ENCODE measurements at regions not wholly inside any gene's neighbourhood (a gene's known extent, or its start where the extent isn't known, plus 50 kb on each side); places are given as distances from the start of the nearest gene placed in this dataset.

- H3K36me3 ChIP-seq (replicated peaks; ENCODE audit: control insufficient read depth, insufficient read depth, low read length) = no peaks in the 10 kb centered on the region
- H3K27me3 ChIP-seq (ENCODE audit: control insufficient read depth, insufficient read depth, low read length) = no peaks in the 10 kb centered on the region
- no peak overlapping the region for H3K4me3 ChIP-seq (ENCODE audit: insufficient read depth, low read depth, low read length)
- DNase-seq = no peak
These were observed 156.5 kb downstream of the BTG1 start for GRCh38 chr12:91989143-91989542.

GRCh38 chr12:91988086-91988923 is 157.3 kb downstream of the BTG1 start:
- Histone ChIP-seq H3K27me3 (ENCODE audit: control insufficient read depth, insufficient read depth, low read length) (no peaks in the 10 kb centered on the region), H3K36me3 (replicated peaks; ENCODE audit: control insufficient read depth, insufficient read depth, low read length) (no peaks in the 10 kb centered on the region), H3K4me3 (ENCODE audit: insufficient read depth, low read depth, low read length) (no peak overlapping the region)
- no peak for DNase-seq

GRCh38 chr12:91986084-91986483 is 159.6 kb downstream of the BTG1 start:
- H3K27me3 ChIP-seq (ENCODE audit: control insufficient read depth, insufficient read depth, low read length) = no peaks in the 10 kb centered on the region
- DNase-seq = no peak

GRCh38 chr12:91985002-91985787 is 160.5 kb downstream of the BTG1 start:
- no peak for DNase-seq
- no peaks in the 10 kb centered on the region for H3K27me3 ChIP-seq (ENCODE audit: control insufficient read depth, insufficient read depth, low read length)
- no peaks in the 10 kb centered on the region for H3K36me3 ChIP-seq (replicated peaks; ENCODE audit: control insufficient read depth, insufficient read depth, low read length)
- no peak overlapping the region for H3K4me3 ChIP-seq (ENCODE audit: insufficient read depth, low read depth, low read length)

More at GRCh38 chr12:91986084-91986483, 159.6 kb downstream of the BTG1 start:
- Histone ChIP-seq H3K4me3 (ENCODE audit: insufficient read depth, low read depth, low read length) (no peak overlapping the region), H3K36me3 (replicated peaks; ENCODE audit: control insufficient read depth, insufficient read depth, low read length) (no peaks in the 10 kb centered on the region)

GRCh38 chr12:91984556-91984955 is 161.1 kb downstream of the BTG1 start:
- no peak overlapping the region for H3K4me3 ChIP-seq (ENCODE audit: insufficient read depth, low read depth, low read length)
- H3K27me3 ChIP-seq (ENCODE audit: control insufficient read depth, insufficient read depth, low read length) = no peaks in the 10 kb centered on the region
- no peaks in the 10 kb centered on the region for H3K36me3 ChIP-seq (replicated peaks; ENCODE audit: control insufficient read depth, insufficient read depth, low read length)
- no peak for DNase-seq

GRCh38 chr12:91983935-91984334 is 161.7 kb downstream of the BTG1 start:
- no peak overlapping the region for H3K4me3 ChIP-seq (ENCODE audit: insufficient read depth, low read depth, low read length)
- H3K27me3 ChIP-seq (ENCODE audit: control insufficient read depth, insufficient read depth, low read length) = no peaks in the 10 kb centered on the region
- peak; percentile 36 for DNase-seq
- no peaks in the 10 kb centered on the region for H3K36me3 ChIP-seq (replicated peaks; ENCODE audit: control insufficient read depth, insufficient read depth, low read length)

GRCh38 chr12:91982946-91983345 is 162.7 kb downstream of the BTG1 start:
- Histone ChIP-seq H3K27me3 (ENCODE audit: control insufficient read depth, insufficient read depth, low read length) (no peaks in the 10 kb centered on the region), H3K36me3 (replicated peaks; ENCODE audit: control insufficient read depth, insufficient read depth, low read length) (no peaks in the 10 kb centered on the region), H3K4me3 (ENCODE audit: insufficient read depth, low read depth, low read length) (no peak overlapping the region)
- no peak for DNase-seq

- H3K36me3 ChIP-seq (replicated peaks; ENCODE audit: control insufficient read depth, insufficient read depth, low read length) = no peaks in the 10 kb centered on the region
- H3K27me3 ChIP-seq (ENCODE audit: control insufficient read depth, insufficient read depth, low read length) = no peaks in the 10 kb centered on the region
- no peak for DNase-seq
These were observed 165.2 kb downstream of the BTG1 start for GRCh38 chr12:91980389-91980821.

GRCh38 chr12:91978143-91978542 is 167.5 kb downstream of the BTG1 start:
- Histone ChIP-seq H3K4me3 (ENCODE audit: insufficient read depth, low read depth, low read length) (no peak overlapping the region), H3K36me3 (replicated peaks; ENCODE audit: control insufficient read depth, insufficient read depth, low read length) (no peaks in the 10 kb centered on the region), H3K27me3 (ENCODE audit: control insufficient read depth, insufficient read depth, low read length) (no peaks in the 10 kb centered on the region)
- DNase-seq = no peak

More at GRCh38 chr12:91980389-91980821, 165.2 kb downstream of the BTG1 start:
- no peak overlapping the region for H3K4me3 ChIP-seq (ENCODE audit: insufficient read depth, low read depth, low read length)

GRCh38 chr12:91975891-91976290 is 169.8 kb downstream of the BTG1 start:
- DNase-seq = no peak
- Histone ChIP-seq H3K36me3 (replicated peaks; ENCODE audit: control insufficient read depth, insufficient read depth, low read length) (no peaks in the 10 kb centered on the region), H3K27me3 (ENCODE audit: control insufficient read depth, insufficient read depth, low read length) (no peaks in the 10 kb centered on the region), H3K4me3 (ENCODE audit: insufficient read depth, low read depth, low read length) (no peak overlapping the region)

- H3K36me3 ChIP-seq (replicated peaks; ENCODE audit: control insufficient read depth, insufficient read depth, low read length) = no peaks in the 10 kb centered on the region
- no peaks in the 10 kb centered on the region for H3K27me3 ChIP-seq (ENCODE audit: control insufficient read depth, insufficient read depth, low read length)
- no peak for DNase-seq
- H3K4me3 ChIP-seq (ENCODE audit: insufficient read depth, low read depth, low read length) = no peak overlapping the region
These were observed 171.0 kb downstream of the BTG1 start for GRCh38 chr12:91974541-91975085.

- Histone ChIP-seq H3K36me3 (replicated peaks; ENCODE audit: control insufficient read depth, insufficient read depth, low read length) (no peaks in the 10 kb centered on the region), H3K4me3 (ENCODE audit: insufficient read depth, low read depth, low read length) (no peak overlapping the region), H3K27me3 (ENCODE audit: control insufficient read depth, insufficient read depth, low read length) (no peaks in the 10 kb centered on the region)
- no peak for DNase-seq
These were observed 171.8 kb downstream of the BTG1 start for GRCh38 chr12:91973813-91974212.

- H3K36me3 ChIP-seq (replicated peaks; ENCODE audit: control insufficient read depth, insufficient read depth, low read length) = no peaks in the 10 kb centered on the region
- no peak for DNase-seq
- no peak overlapping the region for H3K4me3 ChIP-seq (ENCODE audit: insufficient read depth, low read depth, low read length)
- no peaks in the 10 kb centered on the region for H3K27me3 ChIP-seq (ENCODE audit: control insufficient read depth, insufficient read depth, low read length)
These were observed 172.8 kb downstream of the BTG1 start for GRCh38 chr12:91972896-91973295.

GRCh38 chr12:91968777-91969171 is 176.9 kb downstream of the BTG1 start:
- no peak overlapping the region for H3K4me3 ChIP-seq (ENCODE audit: insufficient read depth, low read depth, low read length)

More at GRCh38 chr12:91968777-91969171, 176.9 kb downstream of the BTG1 start:
- no peaks in the 10 kb centered on the region for H3K36me3 ChIP-seq (replicated peaks; ENCODE audit: control insufficient read depth, insufficient read depth, low read length)
- H3K27me3 ChIP-seq (ENCODE audit: control insufficient read depth, insufficient read depth, low read length) = no peaks in the 10 kb centered on the region
- DNase-seq = no peak

All from H7 (cell line).